GM19043 (cell line): ENCODE measurements at regions not wholly inside any gene's neighbourhood (a gene's known extent, or its start where the extent isn't known, plus 50 kb on each side); places are given as distances from the start of the nearest gene placed in this dataset.
"Not testable (repeated sequence)": the region's sequence is repeated elsewhere in the genome, so short reads cannot be mapped to it uniquely, and the experiment has no call there.

Source experiments
- ATAC-seq: cut with Tn5 transposase; IDR thresholded peaks from one replicate; pipeline ENCODE4 v1.9.1; 2021; ENCODE audit warnings: low read depth; ENCODE audit not compliant: unreplicated experiment

DNA sequence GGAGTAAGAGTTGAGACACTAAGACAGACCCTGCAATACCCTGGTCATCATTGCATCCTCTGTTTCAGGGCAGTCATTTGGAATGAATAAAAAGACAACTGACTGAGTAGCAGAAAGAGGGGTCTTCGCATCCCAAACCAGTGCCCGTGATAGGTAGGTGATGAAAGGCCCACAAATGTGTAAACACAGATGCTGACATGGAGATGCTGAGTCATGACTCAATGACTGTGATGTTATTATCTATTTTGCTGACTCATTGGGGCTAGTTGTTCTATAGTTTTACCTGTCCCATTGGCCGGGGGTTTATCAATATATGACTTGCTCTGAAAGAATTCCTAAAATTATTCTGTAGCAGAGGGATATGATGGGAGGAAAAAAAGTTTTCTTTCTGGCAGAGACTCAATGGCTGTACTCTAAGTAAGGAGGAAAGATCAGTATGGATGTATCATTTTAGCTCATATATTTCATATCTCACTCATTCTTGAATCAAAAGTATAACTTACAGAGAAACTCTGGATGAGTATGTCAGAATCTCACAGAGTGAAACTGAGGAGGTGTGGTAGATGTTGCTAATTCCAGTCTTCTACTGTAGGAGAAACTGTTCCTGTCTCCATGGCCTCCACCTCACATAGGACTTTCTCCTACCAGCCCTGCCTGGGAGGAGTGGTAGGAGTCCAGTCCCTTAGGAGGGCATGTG is 119.9 kb upstream of the PREP start:
- no peak for ATAC-seq

DNA sequence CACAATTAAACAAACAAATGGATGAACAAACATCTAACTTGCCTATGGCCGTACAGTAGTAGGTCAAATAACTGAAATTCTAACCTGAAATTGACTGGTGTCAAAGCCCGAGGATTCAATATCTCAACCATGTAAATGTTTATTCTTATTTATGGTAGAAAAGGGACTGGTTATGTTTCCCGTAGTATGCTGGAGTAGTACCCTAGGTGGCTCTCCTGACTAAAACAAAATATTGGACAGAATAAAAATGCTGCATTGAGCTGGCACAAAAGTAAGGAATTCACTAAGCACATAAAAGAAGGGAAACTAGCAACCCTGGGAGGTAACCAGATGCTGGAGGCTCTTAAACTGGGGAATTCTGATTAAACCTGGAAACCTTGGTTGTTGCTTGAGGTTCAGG is 117.1 kb upstream of the PREP start:
- no peak for ATAC-seq

DNA sequence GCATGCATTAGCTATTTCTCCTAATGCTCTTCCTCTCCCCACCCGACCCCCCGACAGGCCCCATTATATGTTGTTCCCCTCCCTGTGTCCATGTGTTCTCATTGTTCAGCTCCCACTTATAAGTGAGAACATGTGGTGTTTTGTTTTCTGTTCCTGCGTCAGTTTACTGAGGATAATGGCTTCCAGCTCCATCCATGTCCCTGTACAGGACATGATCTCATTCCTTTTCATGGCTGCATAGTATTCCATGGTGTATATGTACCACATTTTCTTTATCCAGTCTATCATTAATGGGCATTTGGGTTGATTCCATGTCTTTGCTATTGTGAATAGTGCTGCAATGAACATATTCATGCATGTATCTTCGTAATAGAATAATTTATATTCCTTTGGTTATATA is 116.1 kb upstream of the PREP start:
- ATAC-seq, result not testable (repeated sequence)

DNA sequence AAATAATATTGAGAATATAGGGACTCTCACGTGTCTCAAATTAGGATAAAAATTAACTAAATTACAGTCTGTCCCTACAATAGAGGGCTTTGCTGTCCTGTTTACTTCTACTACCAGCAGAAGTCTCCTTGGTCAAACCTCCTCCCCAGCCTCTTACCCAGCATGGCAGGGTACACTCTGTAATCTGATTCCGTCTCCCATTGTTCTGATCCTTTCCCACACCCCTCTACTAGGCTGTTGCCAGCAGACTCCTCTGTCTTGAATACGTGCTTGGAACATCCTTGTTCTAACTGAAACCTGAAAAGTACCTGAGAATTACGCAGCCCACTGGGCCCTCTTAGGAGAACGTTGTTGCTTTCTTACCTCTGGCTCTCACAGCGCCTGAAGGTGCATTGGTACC is 112.2 kb upstream of the PREP start:
- no peak for ATAC-seq

DNA sequence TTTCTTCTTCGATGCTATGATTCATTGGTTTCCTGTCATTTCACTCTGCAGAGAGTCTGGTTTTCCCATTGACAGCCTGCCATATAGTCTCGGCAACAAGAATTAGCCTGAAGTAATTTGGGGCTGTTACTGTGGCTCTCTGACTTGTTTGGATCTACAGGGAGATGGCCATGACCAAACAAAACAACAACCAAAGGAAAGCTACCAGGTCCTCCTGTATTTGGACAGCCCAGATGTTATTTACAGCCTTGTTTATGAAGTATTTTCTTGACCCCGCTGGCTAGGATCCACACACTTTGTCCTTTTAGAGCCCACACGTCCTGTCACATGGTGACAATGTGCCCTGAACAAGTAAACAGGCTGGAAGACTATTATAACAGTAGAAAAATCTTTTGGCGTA is 111.4 kb upstream of the PREP start:
- no peak for ATAC-seq

DNA sequence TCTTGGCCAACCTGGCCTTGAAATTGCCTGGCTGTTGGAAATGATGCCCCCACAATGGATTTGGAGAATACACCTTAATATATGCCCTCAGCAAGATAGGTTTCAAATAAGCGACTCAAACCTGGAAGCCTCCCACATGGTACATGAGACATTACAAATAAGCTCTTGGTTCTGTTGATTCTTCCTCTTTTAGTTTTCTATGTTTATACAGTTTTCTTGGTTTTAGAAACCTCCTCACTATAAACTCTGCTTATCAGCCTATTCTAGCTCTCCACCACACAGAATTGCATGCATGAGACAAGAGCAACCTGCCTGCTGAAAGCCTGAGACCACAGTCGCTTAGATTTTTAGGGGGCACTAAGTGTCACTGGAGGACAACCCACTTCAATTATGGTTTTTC is 108.8 kb upstream of the PREP start:
- ATAC-seq, result no peak

DNA sequence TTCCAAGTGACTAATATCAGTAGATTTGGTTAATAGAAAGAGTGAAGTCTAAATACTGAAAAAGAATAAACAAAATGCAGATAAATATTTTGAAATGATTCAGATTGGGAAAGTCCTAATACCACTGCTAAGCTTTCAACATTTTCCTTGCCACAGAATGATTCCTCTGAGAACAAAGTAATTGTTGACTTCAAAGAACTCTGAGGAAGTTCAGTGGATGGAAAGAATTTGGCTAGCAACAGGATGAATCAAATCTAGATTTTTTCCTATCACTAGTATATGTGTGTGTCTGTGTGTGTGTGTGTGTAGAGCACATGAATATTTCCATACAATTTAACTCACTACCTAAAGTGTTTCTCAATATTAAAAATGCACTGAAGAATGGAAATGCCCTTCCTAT is 107.9 kb upstream of the PREP start:
- no peak for ATAC-seq

DNA sequence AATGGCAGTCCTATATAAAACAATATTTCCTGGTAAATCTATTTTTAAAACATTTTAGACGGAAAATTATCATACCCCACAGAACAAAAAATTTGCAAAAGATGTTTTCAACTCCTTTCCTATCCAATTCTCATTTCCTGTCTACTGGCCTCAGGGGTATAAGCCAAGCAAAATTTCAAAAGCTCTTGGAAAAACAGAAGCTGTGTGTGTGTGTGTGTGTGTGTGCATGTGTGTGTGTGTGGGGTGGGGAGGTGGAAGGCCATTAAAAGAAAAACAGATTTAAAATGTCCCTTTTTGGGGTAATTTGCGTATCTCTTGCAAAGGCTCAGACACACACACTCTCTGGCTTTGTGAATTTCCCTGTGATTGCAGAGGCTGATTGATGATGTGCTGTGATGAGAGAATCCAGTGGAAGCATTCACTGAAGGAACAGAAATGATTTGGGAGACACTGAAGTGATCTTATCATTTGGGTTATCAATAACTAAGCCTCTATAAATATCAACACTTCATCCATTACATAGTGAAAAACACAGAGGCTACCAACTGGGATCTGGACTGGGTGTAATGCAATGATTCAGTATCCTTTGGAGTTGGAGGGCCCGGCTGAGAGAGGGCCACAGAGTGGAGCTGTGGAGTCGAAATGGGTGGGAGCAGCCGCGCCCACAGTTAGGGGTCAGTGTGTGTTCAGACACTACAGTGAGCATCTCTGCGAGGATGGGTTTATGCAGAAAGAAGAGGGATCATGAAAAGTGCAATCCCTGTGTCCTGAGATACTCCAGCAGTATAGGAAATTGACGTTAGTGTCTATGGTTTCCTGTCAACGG is 106.8 kb upstream of the PREP start:
- ATAC-seq, result no peak

DNA sequence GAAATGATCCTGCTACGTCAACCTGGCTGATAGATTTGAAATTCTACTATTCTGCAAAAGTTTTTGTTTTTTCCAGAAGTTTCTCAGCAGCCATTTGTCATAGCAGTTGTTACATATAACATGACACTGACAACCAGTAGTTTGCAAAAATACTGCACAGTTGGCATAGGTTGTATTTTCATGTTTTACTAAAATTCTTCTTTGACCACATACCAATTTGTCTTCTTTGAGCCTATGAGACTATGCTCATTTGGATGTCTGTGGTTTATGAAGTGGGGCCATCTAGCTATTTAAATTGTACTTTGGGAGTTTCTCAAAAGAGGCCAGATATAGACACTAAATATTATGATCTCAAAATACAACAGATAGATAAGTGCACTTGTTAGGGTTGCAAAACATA is 104.9 kb upstream of the PREP start:
- no peak for ATAC-seq

DNA sequence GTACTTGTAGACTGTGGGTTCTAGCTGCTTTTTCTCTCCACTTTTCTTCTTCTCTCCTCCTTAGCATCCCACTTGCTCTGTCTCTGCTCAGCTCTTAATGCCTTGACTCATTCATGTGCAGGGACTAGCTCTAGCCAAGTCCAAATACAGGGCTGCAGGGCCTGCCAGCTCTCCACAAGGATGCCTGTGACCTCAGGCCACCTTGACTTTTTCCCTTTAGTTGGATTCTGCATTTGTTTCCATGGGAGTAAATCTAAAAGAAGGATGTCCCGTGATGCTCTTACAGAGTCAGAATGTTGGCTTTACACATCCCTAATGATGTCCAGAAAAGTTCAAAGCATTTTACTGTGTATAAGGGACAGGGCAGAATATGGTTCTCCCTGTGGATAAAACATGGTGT is 101.8 kb upstream of the PREP start:
- ATAC-seq, result no peak

DNA sequence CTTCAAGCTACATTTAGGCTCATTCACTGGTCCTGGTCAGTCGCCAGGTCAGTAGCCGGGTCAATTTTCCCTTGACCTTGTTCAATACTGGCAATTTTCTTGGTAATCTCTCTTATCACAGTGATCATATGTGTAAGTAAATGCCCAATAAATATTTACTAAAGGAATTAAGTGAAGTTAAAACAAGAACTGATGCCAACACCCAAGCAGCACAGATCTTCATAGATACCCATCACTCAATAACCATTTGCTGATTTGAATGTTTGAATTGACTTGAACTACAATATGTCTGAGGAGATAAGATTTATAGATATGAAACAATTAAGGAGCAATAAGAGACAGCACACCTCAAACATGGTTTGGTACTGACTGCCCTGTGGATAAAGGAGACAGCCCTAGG is 100.8 kb upstream of the PREP start:
- no peak for ATAC-seq

DNA sequence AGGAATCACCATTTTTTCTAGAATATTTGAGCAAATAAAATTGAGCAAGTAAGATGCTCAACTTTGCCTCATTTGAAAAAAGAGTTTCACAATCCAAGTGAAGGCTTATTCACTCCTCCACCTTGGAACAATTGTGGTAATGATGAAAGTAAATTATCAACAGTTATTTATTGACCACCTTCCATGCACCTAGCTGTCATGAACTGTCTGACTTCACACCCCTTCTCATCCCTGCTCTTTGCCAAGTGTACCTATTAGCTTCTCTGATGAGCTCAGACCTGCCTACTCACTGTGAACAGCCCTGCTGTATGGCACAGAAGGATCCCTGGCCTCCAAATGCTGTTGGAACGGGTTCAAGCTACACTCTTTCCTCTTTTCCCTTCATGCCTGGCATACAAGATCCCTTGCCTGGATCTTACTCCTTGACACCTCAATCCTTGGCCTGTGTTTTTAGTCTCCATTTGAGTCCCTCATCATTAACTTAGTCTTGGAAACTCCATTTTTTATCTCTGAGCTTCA is 99.0 kb upstream of the PREP start:
- ATAC-seq, result no peak

DNA sequence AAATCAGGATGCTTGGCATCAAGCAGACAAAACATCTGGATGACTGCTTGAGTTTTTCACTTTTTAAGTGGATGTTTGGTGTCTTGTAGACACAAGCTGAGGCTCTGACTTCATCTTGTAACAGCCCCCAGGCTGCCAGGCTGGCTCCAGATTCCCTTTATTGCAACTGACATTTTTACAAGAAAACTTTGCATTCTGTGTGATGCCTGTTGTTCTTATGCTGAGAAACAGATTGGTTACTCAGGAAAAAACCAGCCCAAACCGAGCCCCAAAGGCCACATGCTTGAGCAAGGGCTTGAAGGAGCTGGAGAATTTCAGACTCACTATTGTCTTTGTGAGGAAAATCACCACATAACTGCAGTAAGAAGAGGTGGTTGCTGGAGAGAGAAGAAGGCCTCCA is 98.4 kb upstream of the PREP start:
- no peak for ATAC-seq

DNA sequence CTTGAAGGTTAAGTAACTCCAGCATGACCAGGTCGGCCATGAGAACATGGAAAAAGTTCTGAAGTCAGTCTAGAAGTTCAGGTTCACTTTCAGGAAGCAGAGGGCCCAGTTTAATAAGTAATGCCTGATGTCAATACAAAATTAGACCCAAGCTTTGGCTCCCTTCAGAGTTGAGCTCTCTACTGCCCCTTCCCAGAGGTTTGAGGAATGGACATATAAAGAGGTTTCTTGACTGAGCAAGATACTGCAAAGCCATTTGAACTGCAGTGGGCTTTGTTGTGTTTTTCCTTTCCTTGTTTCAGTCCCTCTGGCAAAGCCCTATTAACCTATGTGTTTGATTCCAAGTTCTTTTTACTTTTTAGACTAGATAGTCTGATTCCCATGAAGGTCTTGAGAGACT is 97.8 kb upstream of the PREP start:
- no peak for ATAC-seq

DNA sequence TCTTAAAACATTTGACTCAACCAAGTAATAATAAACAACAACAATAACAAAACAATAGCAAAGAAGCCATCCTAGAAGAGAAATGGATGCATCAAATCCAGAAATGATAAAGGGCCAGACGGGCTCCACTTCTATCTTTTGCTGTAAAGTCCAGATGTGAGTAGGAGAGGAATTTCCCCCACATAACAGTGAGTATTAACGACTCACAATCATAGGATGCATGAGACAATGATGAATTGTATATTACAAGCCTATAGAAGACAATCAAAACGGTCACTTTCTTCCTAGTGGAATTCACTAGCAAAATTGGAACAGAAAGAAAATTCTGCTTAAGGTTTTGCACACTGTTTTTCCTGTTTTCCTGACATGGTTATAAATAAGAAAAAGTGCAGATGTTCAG is 97.0 kb upstream of the PREP start:
- ATAC-seq, result no peak

DNA sequence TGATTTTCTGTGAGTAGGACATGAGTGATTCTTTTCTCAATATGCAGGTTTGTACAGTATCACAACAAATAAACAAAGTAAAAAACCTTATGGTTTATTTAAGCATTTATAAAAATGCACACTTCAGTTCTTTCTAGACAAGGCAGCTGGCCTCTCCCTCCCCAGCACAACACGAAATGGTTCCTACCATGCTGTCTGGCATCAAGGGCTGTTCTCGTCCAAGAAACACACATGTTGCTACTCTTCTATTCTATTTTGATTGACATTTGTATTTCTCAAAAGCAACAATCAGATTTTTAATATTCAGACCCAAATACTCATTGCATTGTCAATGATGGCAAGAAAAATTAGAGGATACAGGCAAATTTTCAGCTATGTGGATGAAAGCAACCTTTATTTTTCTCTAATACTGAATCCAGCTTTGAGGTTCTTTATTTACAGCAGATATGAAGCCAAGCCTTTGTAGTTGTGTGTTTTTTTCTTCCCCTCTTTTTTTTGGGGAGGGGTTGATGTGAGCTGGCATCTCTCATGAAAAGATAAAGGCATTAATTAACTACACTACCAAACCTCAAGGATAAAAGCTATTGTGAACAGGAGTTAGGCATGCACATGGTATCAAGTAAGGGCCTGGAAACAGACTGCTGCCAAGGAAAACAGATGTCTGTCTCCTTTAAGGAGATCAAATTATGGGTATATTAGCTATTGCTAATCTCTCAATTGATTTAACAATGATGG is 96.4 kb upstream of the PREP start:
- no peak for ATAC-seq

DNA sequence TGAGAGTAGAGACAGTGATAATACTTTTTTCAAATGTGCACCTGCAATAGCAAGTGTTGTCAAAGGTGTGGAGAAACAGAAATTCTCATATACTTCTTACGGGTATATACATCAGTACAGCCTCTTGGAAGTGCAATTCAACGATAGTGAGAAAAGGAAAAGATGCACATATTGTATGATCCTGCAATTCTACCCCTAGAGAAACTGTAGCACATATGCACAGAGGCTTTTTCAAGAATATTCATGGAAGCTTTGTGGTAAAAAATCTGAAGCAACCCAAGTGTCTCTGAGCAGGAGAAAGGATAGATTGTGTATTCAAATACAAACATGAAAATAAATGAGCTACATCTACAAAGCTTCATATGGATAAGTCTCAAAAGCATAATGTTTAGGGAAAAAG is 94.7 kb upstream of the PREP start:
- ATAC-seq, result no peak

DNA sequence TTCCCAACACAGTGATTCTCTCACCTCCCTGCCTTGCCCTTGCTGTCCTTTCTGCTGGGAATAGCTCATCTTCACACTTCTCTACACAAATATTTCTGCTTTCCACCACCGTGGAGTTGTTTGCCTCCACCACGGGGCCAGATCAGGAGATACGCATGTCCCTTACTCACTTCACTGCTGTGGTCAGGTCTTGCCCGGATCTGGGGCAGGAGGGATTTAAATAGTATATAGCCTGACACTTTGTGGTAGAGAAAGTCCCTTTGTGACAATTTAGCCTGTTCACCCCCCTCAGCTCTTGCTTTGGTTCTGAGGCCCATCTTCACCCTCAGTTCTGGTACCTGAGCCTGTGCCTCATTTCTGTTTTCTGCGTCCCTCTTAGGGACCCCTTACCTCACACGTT is 92.6 kb upstream of the PREP start:
- ATAC-seq, result no peak

DNA sequence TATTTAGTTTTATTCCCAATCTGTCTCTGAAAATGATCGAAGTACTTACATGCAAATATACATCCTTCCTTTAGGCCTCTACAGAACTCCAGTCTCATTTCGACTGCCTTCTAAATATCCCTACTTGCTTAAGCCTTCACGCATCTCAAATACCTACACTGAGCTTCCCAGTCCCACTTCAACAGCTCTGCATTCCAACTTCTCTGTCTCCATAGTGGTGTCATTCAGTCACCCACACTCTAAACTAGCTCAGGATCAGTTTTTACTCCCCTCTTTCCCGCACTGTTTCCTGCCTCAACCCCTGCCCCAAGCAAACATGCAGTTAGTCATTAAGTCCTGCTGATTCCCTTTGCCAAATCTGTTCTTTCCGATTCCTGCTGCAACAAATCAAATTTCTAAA is 91.8 kb upstream of the PREP start:
- ATAC-seq, result no peak

DNA sequence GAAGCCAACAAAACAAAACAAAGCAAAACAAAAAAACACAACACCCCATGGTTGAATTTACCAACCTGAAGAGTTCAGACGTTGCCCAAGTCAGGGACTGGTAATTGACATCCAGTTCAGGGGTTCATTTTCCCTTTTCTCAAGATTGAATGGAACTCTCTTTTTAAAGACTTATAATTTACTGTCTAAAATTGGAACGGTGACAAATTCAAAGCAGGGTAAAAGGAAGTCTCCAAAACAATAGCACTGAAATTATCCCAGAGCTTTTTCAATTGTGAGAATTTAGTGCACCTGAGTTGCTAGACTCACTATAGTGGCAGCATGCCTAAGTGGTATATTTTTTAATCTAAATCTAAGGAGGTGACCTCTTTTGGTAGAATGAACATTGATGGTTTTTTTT is 90.9 kb upstream of the PREP start:
- ATAC-seq, result no peak
